Endodermal cell (in vitro differentiated cells): ENCODE measurements at regions not wholly inside any gene's neighbourhood (a gene's known extent, or its start where the extent isn't known, plus 50 kb on each side); places are given as distances from the start of the nearest gene placed in this dataset.
A peak's percentile ranks its signal among the peaks of the same experiment; 100 is the strongest.

Experiments used
- DNase-seq: peaks from one replicate; pipeline ENCODE4 v3.0.0-alpha.2; 2017
- H3K27ac ChIP-seq: 2 replicates; pipeline ENCODE4 v1.5.1; 2013; ENCODE audit warnings: mild to moderate bottlenecking, low read depth, low read length, moderate library complexity
- H3K27me3 ChIP-seq: 2 replicates; pipeline ENCODE4 v1.6.1; 2013; ENCODE audit warnings: mild to moderate bottlenecking, low read length, moderate library complexity; ENCODE audit not compliant: insufficient read depth, control insufficient read depth, poor library complexity, severe bottlenecking
- H3K36me3 ChIP-seq: 2 replicates; pipeline ENCODE4 v1.7.0; 2013; ENCODE audit warnings: mild to moderate bottlenecking, low read length, moderate library complexity; ENCODE audit not compliant: control insufficient read depth, insufficient read depth
- H3K4me1 ChIP-seq: one replicate; pipeline ENCODE4 v1.7.0; 2013; ENCODE audit warnings: low read length; ENCODE audit not compliant: control insufficient read depth, insufficient read depth
- H3K4me3 ChIP-seq: 2 replicates; pipeline ENCODE4 v1.5.1; 2013; ENCODE audit warnings: mild to moderate bottlenecking, low read length, moderate library complexity
- H3K9ac ChIP-seq: 2 replicates; pipeline ENCODE4 v1.6.1; 2013; ENCODE audit warnings: mild to moderate bottlenecking, low read length, moderate library complexity; ENCODE audit not compliant: poor library complexity, severe bottlenecking; ENCODE audit errors: extremely low read depth
- H3K9me3 ChIP-seq: 2 replicates; pipeline ENCODE4 v1.6.1; 2013; ENCODE audit warnings: mild to moderate bottlenecking, low read length, moderate library complexity; ENCODE audit not compliant: control insufficient read depth
- H3K27ac Mint-ChIP-seq: 2 replicates; pipeline ENCODE4 v1.8.0; 2020; ENCODE audit warnings: mixed read lengths
- H3K27me3 Mint-ChIP-seq: 2 replicates; pipeline ENCODE4 v1.8.0; 2021; ENCODE audit warnings: mild to moderate bottlenecking, mixed read lengths; ENCODE audit not compliant: insufficient read depth
- H3K36me3 Mint-ChIP-seq: 2 replicates; pipeline ENCODE4 v1.8.0; 2020; ENCODE audit warnings: low read depth, mixed read lengths
- H3K4me1 Mint-ChIP-seq: 2 replicates; pipeline ENCODE4 v1.8.0; 2020; ENCODE audit warnings: mixed read lengths
- H3K4me3 Mint-ChIP-seq: 2 replicates; pipeline ENCODE4 v1.8.0; 2020; ENCODE audit warnings: mild to moderate bottlenecking, moderate library complexity, mixed read lengths
- H3K9me3 Mint-ChIP-seq: 2 replicates; pipeline ENCODE4 v1.8.0; 2020; ENCODE audit warnings: mild to moderate bottlenecking, mixed read lengths
- CTCF ChIP-seq: fragments of 200-600 bp; sonication (generic); conservative IDR thresholded peaks from 2 replicates; pipeline ENCODE4 v1.5.0; 2021; ENCODE audit warnings: antibody characterized with exemption, mild to moderate bottlenecking
- WGBS, 2 experiments: methylation state at CpG; one replicate each; pipeline versions ENCODE4 v1.1.5 to v1.1.7; 2013; ENCODE audit warnings: missing lambda C conversion rate in 2 of 2, mixed read lengths in 1 of 2; ENCODE audit not compliant: insufficient coverage in 1 of 2, insufficient read length in 1 of 2; 5-methylcytosine and 5-hydroxymethylcytosine counted together

DNA sequence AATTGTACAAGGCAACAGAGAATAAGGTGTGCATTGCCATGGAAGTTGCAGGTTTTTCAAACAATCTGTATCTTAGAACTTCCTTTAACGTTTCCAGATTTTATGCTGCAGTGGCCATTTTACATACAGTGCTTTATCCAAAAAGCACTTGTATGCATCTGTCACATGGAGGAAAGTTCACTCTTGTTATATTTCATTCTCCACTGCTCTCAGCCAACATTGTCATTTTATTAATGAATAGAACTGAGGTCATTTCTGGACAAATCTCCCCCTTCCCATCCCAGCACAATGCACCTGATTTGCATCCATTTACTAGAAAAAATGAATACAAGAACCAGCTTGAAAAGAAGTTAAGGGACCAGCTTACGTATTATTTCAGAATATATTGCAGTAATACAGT is 342.0 kb downstream of the USP25 start:
- Mint-ChIP-seq H3K9me3 (no peaks in the 10 kb centered on the region), H3K4me1 (no peaks in the 10 kb centered on the region), H3K27me3 (no peaks in the 10 kb centered on the region), H3K27ac (no peak overlapping the region), H3K36me3 (no peaks in the 10 kb centered on the region), H3K4me3 (no peak overlapping the region)
- no peaks in the 10 kb centered on the region for H3K4me1 ChIP-seq
- WGBS, 2 experiments = 88 to 91% methylated on average over 1 of the region's 2 CpGs
- DNase-seq = no peak
- no peaks in the 10 kb centered on the region for H3K36me3 ChIP-seq
- no peak for TF ChIP-seq CTCF
- no peak overlapping the region for H3K9ac ChIP-seq
- H3K4me3 ChIP-seq = no peak overlapping the region
- H3K27ac ChIP-seq = peak overlapping the region; percentile 69
- H3K9me3 ChIP-seq = no peaks in the 10 kb centered on the region
- no peaks in the 10 kb centered on the region for H3K27me3 ChIP-seq

GRCh38 chr21:16072221-16072620 is 342.4 kb downstream of the USP25 start:
- Mint-ChIP-seq H3K27ac (no peak overlapping the region), H3K4me3 (no peak overlapping the region), H3K4me1 (no peaks in the 10 kb centered on the region), H3K9me3 (no peaks in the 10 kb centered on the region), H3K27me3 (no peaks in the 10 kb centered on the region), H3K36me3 (no peaks in the 10 kb centered on the region)
- no peak overlapping the region for H3K9ac ChIP-seq
- no peak for TF ChIP-seq CTCF
- WGBS, 2 experiments = 91% methylated on average over 3 of the region's 3 CpGs; no CpG with 5 or more reads in 1 of the 2 experiments
- H3K9me3 ChIP-seq = no peaks in the 10 kb centered on the region
- no peak overlapping the region for H3K4me3 ChIP-seq
- H3K4me1 ChIP-seq = no peaks in the 10 kb centered on the region
- H3K36me3 ChIP-seq = no peaks in the 10 kb centered on the region
- DNase-seq = no peak
- no peaks in the 10 kb centered on the region for H3K27me3 ChIP-seq
- H3K27ac ChIP-seq = peak overlapping the region; percentile 69

- Mint-ChIP-seq H3K4me1 (no peaks in the 10 kb centered on the region), H3K9me3 (no peaks in the 10 kb centered on the region), H3K27ac (no peak overlapping the region), H3K4me3 (no peak overlapping the region), H3K36me3 (no peaks in the 10 kb centered on the region), H3K27me3 (no peaks in the 10 kb centered on the region)
- peak overlapping the region; percentile 72 for H3K27ac ChIP-seq
- no peak for DNase-seq
- no peak overlapping the region for H3K4me3 ChIP-seq
- H3K9me3 ChIP-seq = no peaks in the 10 kb centered on the region
- no peak for TF ChIP-seq CTCF
- WGBS, 2 experiments = 88 to 92% methylated on average over 2 to 6 of the region's 6 CpGs
- no peak overlapping the region for H3K9ac ChIP-seq
- no peaks in the 10 kb centered on the region for H3K4me1 ChIP-seq
- H3K36me3 ChIP-seq = no peaks in the 10 kb centered on the region
- no peaks in the 10 kb centered on the region for H3K27me3 ChIP-seq
These were observed 343.0 kb downstream of the USP25 start for GRCh38 chr21:16072737-16073136.
